AG08396 (cell line): ENCODE measurements at regions not wholly inside any gene's neighbourhood (a gene's known extent, or its start where the extent isn't known, plus 50 kb on each side); places are given as distances from the start of the nearest gene placed in this dataset.

Experiments
- DNase-seq: peaks from one replicate; pipeline ENCODE4 v3.0.0; 2012; ENCODE audit warnings: low spot score, mixed read lengths

DNA sequence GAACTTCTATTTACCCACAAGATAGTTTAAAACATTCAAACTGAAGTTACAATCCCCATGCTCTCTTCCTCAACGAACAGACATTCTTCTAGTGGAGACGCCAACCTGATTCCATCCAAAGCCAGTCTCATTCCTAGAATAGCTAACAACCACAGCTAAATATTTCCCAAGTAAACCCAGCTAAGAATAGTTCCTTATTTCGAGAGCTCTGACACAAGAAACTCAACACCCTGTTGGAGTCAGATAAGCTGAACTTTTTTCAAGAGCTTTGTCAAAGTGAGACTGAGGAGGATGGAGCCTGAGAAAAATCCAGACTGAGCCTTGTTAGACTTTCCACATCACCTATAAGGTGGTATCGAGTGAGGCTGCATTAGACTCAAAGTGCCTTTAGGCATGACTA is 56.7 kb upstream of the RPS23 start:
- DNase-seq: peak; percentile 54

GRCh38 chr5:82334085-82334692 is 56.0 kb upstream of the RPS23 start:
- no peak for DNase-seq

DNA sequence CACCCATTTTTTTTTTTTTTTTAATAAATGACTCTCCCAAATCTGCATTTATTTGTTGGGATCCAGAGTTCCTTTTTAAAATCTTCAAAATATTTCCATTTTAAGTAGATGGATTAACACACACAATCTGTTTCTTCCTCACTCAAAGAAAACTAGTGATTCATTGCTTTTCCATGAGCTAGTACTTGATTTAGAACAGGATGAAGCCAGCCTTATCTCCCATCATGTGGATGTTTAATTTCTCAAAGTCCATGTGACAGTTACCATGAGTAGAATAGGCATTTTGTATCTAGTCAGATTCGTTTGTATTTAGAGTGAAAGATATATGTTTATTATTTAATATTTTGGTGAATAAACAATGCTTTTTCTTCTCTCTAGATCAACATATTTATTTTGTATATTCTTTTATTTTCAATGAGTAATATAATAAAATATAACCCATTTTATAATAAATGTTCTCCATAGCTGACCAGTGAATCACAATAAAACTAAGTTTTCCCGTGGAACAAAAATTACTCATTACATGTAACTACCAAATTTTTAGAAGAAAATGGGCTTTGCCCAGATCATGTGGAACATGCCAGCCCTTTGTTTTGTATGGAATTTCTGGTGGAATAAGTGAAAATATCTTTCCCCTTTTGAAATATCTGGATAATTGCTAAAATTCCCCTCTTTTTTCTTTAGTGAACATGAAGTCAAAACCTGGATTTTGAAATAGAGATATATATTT is 54.9 kb upstream of the RPS23 start:
- DNase-seq: no peak

DNA sequence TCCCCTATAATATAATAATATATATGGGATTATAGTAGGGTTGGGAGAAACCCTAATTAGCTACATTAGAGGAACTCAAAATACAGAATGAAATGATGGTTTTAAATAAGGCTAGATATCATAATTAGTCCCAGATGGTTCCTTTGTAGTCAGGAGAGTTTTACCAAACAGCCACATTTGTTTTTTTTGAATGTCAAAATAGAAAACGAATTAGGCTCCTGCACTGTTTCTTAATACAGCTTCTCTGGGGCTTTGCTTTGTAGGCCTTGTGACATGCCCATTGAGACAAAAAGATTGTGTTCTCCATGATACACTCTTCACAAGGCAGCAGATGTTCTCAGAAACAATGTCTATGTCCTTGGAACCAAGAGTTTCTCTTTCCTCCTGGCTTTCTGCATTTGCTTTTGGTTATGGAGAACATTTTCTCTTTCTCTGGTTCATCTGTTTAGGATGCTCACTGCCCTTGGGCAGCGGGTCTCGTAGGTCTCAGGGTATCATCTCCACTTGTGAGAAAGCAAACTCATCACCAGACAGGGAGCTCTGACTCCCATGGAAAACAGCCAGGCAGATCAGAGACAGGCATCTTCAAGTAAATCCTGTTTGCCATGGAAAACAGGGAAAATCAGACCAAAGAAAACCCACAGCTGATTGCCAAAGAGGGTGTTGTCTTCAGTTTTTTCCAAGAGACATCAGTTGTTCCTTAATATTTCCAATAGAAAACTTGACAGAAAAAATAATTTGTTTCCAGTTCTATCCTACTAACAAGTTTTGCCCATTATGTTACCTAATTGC is 54.1 kb upstream of the RPS23 start:
- no peak for DNase-seq

DNA sequence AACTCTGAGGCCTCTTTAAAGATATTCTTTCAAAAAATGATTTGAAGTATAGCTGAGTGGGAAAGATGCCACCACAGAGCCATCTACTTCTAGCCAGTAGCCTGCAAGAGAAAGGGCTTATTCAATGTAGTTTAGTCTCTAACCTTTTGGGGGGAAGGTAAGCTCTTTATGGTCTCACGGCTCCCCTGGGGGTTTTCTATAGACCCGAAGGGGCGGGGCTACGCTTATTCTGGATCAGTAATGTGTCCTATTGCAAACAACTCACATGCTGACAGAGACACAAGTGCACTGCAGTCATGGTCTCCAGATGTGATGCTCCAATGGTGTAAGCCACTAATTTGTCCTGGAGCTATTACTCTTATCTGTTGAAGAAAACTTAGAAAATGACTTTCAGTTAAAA is 53.4 kb upstream of the RPS23 start:
- no peak for DNase-seq

GRCh38 chr5:82330530-82331270 is 52.5 kb upstream of the RPS23 start:
- no peak for DNase-seq

GRCh38 chr5:82329393-82329792 is 51.2 kb upstream of the RPS23 start:
- DNase-seq: no peak
